Urothelium cell line (cell line): ENCODE measurements at regions not wholly inside any gene's neighbourhood (a gene's known extent, or its start where the extent isn't known, plus 50 kb on each side); places are given as distances from the start of the nearest gene placed in this dataset.

Experiments
- DNase-seq: peaks from one replicate; pipeline ENCODE4 v3.0.0; 2011; ENCODE audit warnings: low spot score, mixed read lengths
- FAIRE-seq: peaks from 2 replicates; lab custom pipeline; 2011; peaks lifted over from hg19 to GRCh38; lab: Jason Lieb, UNC

DNA sequence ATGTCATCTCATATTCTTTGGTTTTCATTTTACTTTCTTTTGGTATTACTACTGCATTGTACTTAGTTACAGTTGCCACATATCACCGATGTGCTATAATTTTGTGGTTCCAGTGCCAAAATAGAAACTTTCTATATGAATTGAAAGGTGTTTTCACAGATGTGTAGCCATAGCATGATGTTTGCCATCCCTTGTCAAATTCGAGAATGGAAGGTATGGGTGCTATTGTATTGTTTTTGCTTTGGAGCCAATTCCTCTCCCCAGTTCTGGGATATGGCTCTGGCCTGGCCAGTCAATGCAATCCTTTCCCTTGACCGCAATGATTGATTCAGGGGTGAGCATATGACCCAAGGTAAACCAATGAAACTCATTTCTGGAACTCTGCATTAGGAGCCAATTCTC is 86.2 kb upstream of the RPS6KA3 start:
- no peak for DNase-seq
- FAIRE-seq, result no peak

DNA sequence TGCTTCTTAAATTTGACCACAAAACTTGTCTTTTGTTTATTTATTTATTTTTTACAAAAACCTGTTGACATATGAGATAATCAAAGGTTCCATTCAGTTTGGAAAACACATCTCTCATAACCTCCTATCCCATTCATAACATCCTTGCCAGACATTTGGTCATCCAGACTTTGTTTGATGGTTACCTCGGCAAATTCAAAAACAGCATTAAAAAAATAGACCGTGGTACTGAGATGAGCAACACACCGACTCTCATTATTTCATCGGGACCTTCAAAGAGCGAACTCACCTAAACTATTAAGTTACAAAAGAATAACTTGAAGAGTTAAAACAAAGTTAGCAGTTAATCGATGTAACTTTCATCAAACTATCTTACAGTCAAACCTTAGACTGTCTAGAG is 85.8 kb upstream of the RPS6KA3 start:
- no peak for DNase-seq
- FAIRE-seq, result no peak

DNA sequence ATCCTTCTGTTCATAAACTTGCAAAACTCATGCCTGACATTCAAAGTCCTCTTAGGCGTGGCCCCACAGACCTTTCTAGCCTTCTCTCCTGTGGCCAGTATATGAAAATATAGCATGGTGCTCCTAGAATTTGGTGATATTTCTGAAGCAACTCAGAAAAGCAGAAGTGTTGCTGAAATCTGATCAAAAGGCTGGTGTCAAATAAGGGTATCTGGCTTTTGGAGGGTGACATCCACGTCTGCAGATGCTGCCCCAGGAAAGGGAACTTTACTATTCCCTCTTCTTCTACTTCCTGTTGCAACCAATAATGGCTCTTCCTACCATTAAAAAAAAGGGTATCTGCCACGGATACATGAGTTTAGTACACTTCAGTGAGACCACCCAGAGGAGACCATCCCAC is 83.9 kb upstream of the RPS6KA3 start:
- DNase-seq, result no peak
- FAIRE-seq, result no peak

DNA sequence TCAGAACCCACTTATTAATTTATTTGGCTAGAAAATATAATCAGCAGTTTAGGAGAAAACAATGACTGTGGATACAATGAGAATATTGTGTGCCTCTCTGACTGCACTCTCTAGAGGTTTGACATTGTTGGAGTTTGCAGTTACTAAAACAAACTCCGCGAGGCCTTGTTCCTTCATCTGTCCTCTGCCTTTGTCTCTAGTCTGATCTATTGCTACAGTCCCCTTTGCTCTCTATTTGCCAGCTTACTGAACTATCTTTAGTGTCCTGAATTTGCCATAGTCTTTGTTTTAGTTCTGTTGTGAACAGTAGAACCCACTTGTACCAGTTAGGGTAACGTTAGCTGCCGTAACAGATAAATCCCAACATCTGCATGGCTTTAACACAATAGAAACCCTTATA is 81.4 kb upstream of the RPS6KA3 start:
- FAIRE-seq (no peak), DNase-seq (no peak)

DNA sequence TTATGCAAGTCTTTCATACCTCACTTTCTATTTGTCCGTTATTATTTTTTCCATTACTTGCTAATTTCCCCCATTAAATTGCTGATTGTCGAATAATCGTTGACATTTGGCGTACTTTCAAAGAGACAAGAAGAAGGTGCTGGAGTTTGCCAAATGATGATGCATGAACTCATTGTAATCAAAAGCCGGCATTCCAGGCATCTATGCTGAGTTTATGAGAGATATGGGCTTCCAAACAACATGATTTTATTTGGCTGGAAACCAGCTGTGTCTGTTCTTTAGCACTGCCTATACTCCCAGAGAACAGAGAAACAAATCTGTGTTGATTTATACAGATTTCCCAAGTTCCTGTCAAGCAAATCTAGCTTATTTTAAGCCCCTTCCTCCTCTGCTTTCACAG is 80.8 kb upstream of the RPS6KA3 start:
- DNase-seq (no peak), FAIRE-seq (no peak)

DNA sequence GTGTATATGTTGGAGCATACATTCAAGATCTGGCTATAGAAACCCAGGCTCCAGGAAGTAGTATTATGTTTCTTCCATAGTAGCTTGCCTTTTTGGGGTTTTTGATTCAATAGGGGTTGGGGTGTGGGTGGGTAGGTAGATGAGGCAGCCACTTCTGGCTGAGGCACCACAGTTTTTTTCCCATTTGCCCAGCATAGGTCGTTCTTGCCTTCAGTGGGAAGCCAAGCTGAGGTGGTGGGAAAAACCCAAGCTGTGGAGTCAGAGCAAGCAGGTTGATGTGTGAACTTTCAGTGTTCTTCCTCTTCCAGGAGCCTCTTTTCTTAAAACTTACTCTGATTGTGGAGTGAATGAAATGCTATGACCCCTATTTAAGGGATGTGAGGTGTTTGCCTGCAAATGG is 67.0 kb upstream of the RPS6KA3 start:
- DNase-seq (no peak), FAIRE-seq (no peak)

DNA sequence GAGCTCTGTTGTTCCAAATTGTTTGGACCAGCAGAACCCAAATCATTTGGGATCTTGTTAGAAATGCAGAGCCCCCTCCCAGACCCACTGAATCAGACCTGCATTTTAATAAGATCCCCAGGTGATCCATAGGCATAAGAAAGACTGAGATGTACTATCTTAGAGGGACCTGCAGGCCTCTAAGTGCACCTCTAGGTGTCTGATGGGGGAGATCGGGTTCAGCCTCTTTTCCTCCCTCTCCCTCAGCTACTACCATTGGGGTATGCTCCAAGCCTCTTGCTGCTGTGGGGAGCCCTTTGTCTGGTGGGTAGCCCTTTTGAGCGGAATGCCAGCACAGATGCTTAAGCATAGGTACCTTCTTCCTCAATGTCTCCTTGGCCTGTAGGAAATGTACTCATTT is 63.8 kb upstream of the RPS6KA3 start:
- FAIRE-seq, result no peak

DNA sequence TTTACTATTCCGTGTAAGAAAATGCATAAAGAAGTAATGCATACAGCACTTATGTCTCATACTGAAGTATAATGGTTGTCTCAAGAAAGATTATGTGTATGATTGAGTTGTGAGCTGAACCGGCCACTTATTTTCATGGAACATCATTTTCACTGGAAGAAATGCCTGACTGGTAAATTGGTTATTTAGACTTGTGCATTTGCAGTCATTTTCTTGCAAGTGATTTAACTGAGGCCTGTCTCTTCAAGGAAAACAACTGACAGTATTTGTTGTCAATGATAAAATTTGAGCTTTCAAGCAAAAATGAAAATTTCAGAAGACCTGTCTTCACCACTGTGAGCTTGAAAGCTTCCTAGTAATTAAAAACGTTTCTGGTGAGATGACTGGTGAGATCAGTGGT is 62.7 kb upstream of the RPS6KA3 start:
- DNase-seq (no peak), FAIRE-seq (no peak)

More for the DNA sequence above, 63.8 kb upstream of the RPS6KA3 start:
- no peak for DNase-seq

DNA sequence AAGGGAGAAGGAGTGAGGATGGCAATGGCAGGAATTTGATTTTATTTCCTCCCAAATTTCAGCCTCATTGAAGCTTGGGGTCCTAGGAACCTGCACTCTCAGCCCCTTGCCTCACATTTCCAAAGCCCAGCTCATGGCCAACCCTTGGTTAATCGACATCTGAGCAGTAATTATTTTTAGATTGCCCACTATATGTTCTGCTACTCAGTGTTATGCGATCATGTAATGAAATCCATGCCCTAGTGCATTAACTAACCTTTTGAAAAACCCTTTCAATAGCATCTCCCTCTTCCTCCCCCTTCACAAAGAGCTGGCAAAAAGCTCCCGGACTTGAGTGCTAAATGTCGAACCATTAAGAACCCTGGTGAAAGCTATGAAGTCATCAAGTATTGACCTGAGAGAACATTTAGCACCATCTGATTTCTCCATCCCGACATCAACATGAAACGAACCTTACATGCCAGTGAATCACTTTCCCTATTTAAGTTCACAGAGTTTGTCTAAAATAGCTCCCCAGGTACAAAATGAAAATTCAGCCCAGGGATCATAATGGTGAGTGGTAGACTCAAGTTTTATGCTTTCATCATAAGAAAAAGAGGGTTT is 59.2 kb upstream of the RPS6KA3 start:
- no peak for DNase-seq
- FAIRE-seq, result no peak

DNA sequence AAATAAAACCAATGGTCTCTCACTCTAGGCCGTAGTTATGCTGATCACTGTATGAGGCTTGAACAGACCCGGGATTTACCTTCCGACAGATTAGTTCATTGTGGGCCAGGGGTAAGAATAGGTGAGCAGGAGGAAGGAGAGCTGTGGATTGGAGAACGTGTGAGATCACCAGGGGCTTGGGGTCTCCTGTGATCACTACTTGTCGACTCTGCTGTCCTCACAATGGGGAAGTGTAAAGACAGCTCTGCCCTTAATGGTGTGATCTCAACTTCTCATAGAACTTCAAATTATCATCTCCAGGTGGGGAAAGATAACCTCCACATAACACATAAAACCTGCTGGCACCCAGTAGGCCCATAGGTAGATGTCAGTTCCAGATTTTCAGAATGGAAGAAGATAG is 56.2 kb upstream of the RPS6KA3 start:
- FAIRE-seq (no peak), DNase-seq (no peak)

DNA sequence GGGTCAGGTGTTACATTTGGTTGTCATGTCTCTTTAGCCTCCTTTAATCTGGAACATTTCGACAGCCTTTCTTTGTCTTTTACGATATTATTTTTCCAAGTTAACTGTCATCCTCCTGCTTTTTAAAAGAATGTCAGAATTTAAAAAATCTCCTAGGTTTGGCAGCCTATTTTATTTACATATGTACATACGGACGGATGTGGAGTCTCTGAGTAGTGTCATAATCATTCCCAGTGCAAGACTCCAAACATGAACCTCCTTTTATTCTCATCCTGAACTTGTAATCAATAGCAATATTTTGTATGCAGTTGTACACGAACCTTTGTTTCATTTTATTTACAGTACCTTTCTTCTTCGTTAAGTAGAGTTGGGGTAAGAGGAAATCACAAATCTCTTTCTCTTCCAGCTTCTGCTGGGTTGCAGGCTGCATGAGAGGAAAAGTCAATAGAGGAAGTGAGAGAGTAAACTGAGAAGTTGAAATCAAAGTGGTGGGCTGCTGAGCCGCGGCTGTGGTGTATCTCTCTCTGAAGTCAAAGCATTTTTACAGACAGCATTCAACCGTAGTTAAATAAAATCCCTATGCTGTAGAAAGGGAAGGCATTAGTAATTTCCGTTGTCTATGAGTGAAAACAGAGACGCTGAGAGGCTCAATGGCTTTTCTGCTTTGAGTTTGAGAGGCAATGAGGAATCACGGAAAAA is 53.9 kb upstream of the RPS6KA3 start:
- FAIRE-seq (no peak), DNase-seq (no peak)

DNA sequence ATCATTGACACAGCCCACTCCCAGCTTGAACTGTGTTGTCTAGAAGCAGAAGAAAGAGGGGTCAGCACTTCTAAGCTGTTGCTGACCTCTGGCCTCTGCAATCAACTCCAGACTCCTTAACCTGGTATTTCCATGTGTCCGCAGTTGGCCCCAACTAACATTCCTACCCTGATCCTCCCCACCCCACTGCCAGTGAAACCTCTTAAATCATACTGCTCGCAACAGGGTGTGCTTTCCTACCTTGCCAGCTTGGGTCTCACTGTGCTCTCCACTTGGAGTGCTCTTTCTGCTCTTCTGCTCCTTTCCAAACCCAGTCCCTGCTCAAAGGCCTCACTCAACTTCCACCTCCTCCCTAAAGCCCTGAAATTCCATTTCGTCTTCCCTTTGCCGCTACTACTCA is 52.3 kb upstream of the RPS6KA3 start:
- FAIRE-seq, result no peak

DNA sequence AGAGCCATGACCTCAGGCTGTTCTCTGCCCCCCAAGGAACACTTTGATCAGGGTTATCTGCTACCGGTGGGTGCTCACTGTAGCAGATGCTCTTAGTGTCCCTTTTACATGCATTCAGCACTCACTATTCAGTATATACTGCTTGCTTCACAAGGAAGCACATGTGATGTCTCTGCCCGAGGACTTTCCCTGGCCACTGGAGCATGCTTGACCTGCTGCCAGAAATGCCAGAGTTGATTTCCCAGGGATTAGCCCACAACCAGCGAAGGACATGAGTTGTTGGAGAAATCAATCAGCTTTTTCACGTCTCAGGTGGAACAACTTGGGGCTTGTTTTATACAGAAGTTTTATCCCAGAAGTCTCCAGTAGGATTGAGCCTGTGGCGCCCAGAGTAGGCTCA is 51.2 kb upstream of the RPS6KA3 start:
- DNase-seq, result no peak
- no peak for FAIRE-seq

More for the DNA sequence above, 52.3 kb upstream of the RPS6KA3 start:
- no peak for DNase-seq
